Left lung (tissue), 4 donors: ENCODE measurements at regions not wholly inside any gene's neighbourhood (a gene's known extent, or its start where the extent isn't known, plus 50 kb on each side); places are given as distances from the start of the nearest gene placed in this dataset.

Source experiments
- ATAC-seq: fragments of 200-7000 bp; cut with Tn5 transposase; one replicate; pipeline ENCODE4 v1.9.1; 2020; ENCODE audit warnings: moderate library complexity
- DNase-seq, 4 donors: peaks; one replicate each; pipeline ENCODE4 v3.0.0-alpha.2; 2013 to 2020
- H3K27ac ChIP-seq, 2 donors: fragments of 200-600 bp; sonication (generic) in 1 of 2; one replicate each; pipeline versions ENCODE4 v1.5.0 to v1.8.0; 2020 to 2021
- H3K27me3 ChIP-seq, 2 donors: fragments of 200-600 bp; sonication (generic) in 1 of 2; one replicate each; pipeline versions ENCODE4 v1.5.0 to v1.8.0; 2020 to 2021
- H3K36me3 ChIP-seq, 2 donors: fragments of 200-600 bp; sonication (generic) in 1 of 2; one replicate each; pipeline versions ENCODE4 v1.5.0 to v1.8.0; 2020 to 2021
- H3K4me1 ChIP-seq, 2 donors: fragments of 200-600 bp; one replicate each; pipeline ENCODE4 v1.8.0; 2021
- H3K4me3 ChIP-seq, 2 donors: fragments of 200-600 bp; sonication (generic) in 1 of 2; one replicate each; pipeline versions ENCODE4 v1.5.0 to v1.8.0; 2020 to 2021; ENCODE audit warnings: mild to moderate bottlenecking in 1 of 2
- H3K9me3 ChIP-seq, 2 donors: fragments of 200-600 bp; sonication (generic) in 1 of 2; one replicate each; pipeline versions ENCODE4 v1.5.0 to v1.8.0; 2020 to 2021
- CTCF ChIP-seq, 2 donors: fragments of 200-600 bp; sonication (generic) in 1 of 2; IDR thresholded peaks; one replicate each; pipeline versions ENCODE4 v1.5.0 to v1.8.0; 2021; ENCODE audit warnings: antibody characterized with exemption in 2 of 2
- intact Hi-C, 2 donors: fragments of 100-400 bp; cut with DNase I; formaldehyde crosslinking; loops; one replicate each; pipeline versions ENCODE4 v1.11.2 to v1.14.2; 2022
- donor health status: DM: no; HTN: yes; CAD: no.
- donor health status: DM: no; HTN: no; CAD: no.

GRCh38 chr5:40074826-40075225 is 604.9 kb upstream of the PTGER4 start:
- TF ChIP-seq CTCF (IDR thresholded peaks at IDR 0.05): no peak
- peaks cover 5 to 34% of the 10 kb centered on the region in 2 donors for H3K27me3 ChIP-seq
- H3K27ac ChIP-seq: no peak overlapping the region
- peak in 2 of 4 donors; percentile 31 to 53 for DNase-seq
- peaks cover 0 to 1% of the 10 kb centered on the region in 2 donors for H3K9me3 ChIP-seq
- intact Hi-C loops: no loop called here
- no peaks in the 10 kb centered on the region for H3K36me3 ChIP-seq
- no peak overlapping the region for H3K4me3 ChIP-seq
- H3K4me1 ChIP-seq: peaks cover 0 to 3% of the 10 kb centered on the region in 2 donors
- peak; percentile 90 for ATAC-seq

- H3K9me3 ChIP-seq: peaks cover 0 to 1% of the 10 kb centered on the region in 2 donors
- H3K27me3 ChIP-seq: peaks cover 5 to 34% of the 10 kb centered on the region in 2 donors
- intact Hi-C loops: no loop called here
- no peak for ATAC-seq
- H3K27ac ChIP-seq: no peak overlapping the region
- DNase-seq: no peak
- peaks cover 0 to 3% of the 10 kb centered on the region in 2 donors for H3K4me1 ChIP-seq
- H3K36me3 ChIP-seq: no peaks in the 10 kb centered on the region
- H3K4me3 ChIP-seq: no peak overlapping the region
- no peak for TF ChIP-seq CTCF (IDR thresholded peaks at IDR 0.05)
These were observed 605.8 kb upstream of the PTGER4 start for GRCh38 chr5:40073927-40074326.

GRCh38 chr5:40071870-40072269 is 607.8 kb upstream of the PTGER4 start:
- Histone ChIP-seq H3K9me3 (no peaks in the 10 kb centered on the region), H3K27me3 (peaks cover 3 to 23% of the 10 kb centered on the region in 2 donors), H3K4me3 (no peak overlapping the region), H3K4me1 (peaks cover 0 to 3% of the 10 kb centered on the region in 2 donors), H3K36me3 (no peaks in the 10 kb centered on the region), H3K27ac (no peak overlapping the region)
- no peak for DNase-seq
- ATAC-seq: no peak
- intact Hi-C loops: no loop called here
- TF ChIP-seq CTCF (IDR thresholded peaks at IDR 0.05): no peak

DNA sequence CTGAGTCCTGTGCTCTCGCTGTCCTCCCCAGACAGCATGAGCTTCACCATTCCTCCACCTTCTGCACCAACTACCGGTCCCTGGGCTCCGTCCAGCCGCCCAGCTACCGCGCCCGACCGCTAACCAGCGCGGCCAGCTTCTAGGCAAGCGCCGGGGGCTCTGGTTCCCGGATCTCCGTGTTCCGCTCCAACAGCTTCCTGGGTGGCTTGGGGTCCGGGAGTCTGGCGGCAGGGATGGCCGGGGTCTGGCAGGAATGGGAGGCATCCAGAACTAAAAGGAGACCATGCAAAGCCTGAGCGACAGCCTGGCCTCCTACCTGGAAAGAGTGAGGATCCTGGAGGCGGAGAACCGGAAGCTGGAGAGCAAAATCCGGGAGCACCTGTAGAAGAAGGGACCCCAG is 613.1 kb upstream of the PTGER4 start:
- Histone ChIP-seq H3K27ac (no peak overlapping the region), H3K9me3 (no peaks in the 10 kb centered on the region), H3K27me3 (peaks cover 0 to 7% of the 10 kb centered on the region in 2 donors), H3K4me3 (no peak overlapping the region), H3K4me1 (no peaks in the 10 kb centered on the region), H3K36me3 (no peaks in the 10 kb centered on the region)
- ATAC-seq (no peak), DNase-seq (peak in 1 of 4 donors; percentile 73)
- TF ChIP-seq CTCF (IDR thresholded peaks at IDR 0.05): no peak
- intact Hi-C loops: no loop called here

- intact Hi-C loops: no loop called here
- no peak for ATAC-seq
- no peak for DNase-seq
- no peak overlapping the region for H3K4me3 ChIP-seq
- H3K9me3 ChIP-seq: no peaks in the 10 kb centered on the region
- no peaks in the 10 kb centered on the region for H3K27me3 ChIP-seq
- H3K36me3 ChIP-seq: no peaks in the 10 kb centered on the region
- no peak for TF ChIP-seq CTCF (IDR thresholded peaks at IDR 0.05)
- no peaks in the 10 kb centered on the region for H3K4me1 ChIP-seq
- no peak overlapping the region for H3K27ac ChIP-seq
These were observed 626.9 kb upstream of the PTGER4 start for GRCh38 chr5:40052808-40053207.
